ENCODE measurements at regions not wholly inside any gene's neighbourhood (a gene's known extent, or its start where the extent isn't known, plus 50 kb on each side); places are given as distances from the start of the nearest gene placed in this dataset.
A peak's percentile ranks its signal among the peaks of the same experiment; 100 is the strongest.
"Not testable (repeated sequence)": the region's sequence is repeated elsewhere in the genome, so short reads cannot be mapped to it uniquely, and the experiment has no call there.

DNA sequence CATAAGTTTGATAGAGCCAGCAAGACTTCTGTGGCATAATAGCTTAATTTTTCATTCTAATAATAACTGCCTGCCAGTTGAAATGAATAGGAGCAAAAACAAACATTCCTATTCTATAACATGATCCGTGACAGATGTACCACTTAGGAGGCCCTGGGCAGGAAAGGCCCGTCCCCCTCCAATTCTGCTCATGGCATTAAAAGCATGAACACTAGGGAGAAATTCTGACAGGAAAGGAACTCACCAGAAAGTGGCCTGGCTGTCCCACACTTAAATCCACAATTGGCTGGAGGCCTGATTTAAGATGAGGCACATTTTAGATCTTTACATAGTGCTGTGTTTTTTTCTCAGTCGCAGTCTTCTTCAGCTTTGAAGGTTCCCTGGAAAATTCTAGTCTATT, 261.9 kb upstream of the ETAA1 start:
- no peak for DNase-seq

DNA sequence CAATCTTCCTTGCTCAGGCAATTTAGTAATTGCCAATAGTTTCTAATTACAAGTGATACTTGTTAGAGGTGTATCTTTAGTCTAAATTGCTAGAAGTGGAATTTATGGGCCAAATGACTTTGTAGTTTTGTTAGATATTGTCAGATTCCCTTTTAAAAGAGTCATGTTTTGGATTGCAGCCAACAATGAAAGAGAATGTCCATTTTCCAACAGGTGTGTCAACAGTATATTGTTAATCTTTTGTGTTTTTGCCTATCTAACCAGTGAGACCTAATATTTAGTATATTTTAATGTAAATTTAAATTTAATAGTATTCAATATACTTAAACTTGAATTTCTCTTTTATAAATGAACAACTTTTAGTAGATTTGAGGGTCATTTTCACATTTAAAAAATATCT, 259.4 kb upstream of the ETAA1 start:
- DNase-seq, result peak; percentile 66

DNA sequence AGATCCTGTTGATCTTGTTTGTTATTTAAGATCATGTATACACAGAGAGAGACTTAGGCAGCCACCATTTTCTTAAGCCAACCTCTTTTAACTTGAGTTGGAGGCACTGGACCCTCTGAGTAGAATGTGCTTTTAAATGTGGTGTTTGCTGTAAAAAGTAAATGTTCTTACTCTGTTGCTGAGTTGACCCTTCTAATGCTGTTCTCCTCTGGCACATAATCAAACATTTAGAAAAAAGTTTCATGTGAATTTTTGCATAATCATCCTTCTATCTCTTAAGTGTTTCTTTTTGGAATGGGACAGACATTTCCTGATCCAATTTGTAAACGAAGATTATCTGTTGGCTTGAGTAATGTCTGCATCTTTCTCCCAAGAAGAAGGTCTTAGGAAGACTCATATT, 255.1 kb upstream of the ETAA1 start:
- DNase-seq, result no peak

DNA sequence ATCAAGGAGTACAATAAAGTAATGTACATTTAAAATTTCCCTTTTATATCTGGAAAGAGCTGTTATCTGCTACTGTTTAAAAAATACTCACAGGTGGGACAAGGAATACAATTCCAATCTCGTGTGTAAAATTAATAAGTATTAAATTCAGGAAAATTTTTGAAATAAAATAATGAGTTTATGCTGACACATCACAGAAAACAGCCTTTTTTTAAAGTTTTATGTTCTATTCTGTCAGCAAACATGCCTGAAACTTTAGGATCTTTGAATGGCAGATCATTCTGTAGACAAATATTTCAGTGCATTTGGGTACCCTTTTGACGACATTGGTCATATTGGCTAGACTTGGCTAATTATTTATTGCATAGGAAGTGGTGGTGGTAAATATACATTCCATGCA, 254.4 kb upstream of the ETAA1 start:
- DNase-seq, result no peak

DNA sequence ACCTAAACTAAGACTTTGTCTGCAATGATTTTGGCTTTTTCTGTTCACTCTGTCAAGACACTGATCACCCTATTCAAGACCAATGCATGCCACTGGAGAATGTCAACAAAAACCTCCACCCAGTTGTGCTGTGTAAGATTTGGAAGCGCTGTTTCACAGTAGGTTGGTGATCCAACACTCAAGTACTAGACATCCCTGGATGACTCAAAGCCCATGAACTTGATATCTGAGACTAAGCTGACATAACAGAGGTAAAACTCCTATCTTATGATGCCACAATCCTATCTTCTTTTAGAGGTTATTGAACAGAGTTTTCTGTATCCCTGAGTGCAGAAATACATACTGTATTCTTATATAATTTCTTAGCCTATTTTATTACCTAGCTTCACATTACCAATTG, 251.3 kb upstream of the ETAA1 start:
- DNase-seq, result no peak

DNA sequence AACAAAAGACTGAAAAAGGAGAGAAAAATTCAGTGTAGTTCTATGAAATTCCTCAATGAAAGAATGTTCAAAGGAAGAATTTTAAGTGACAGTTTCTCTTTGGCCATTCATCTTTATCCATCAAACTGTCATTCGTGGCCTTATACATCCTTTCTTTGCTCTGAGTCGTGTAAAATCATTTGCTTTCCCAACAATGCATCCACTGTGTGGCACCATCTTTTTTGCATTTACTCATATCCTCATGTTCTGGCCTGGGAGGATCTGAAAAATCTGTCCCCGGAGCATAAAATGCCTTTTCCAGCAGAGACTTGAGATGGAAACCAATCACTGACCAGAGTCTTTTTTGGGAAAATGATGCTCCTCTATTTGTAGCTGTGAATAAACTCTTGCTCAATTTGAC, 240.3 kb upstream of the ETAA1 start:
- no peak for DNase-seq

DNA sequence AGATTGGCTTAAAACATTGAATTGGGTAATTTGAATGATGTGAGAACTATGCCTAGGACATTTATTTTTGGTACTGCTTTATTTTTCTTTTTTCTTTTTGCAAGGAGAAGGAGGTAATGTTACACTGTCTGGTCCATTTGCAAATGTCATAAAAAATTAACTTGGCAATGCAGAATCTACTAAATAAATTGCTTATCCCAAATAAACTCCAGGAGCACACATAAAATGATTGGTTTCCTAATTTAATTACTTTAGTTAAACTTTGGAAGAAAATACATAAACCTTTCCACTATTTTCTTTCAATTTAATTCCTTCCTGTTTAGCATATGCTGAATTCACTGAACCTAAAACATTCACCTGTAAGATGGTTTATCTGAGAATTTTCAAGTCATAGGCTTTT, 238.4 kb upstream of the ETAA1 start:
- no peak for DNase-seq

DNA sequence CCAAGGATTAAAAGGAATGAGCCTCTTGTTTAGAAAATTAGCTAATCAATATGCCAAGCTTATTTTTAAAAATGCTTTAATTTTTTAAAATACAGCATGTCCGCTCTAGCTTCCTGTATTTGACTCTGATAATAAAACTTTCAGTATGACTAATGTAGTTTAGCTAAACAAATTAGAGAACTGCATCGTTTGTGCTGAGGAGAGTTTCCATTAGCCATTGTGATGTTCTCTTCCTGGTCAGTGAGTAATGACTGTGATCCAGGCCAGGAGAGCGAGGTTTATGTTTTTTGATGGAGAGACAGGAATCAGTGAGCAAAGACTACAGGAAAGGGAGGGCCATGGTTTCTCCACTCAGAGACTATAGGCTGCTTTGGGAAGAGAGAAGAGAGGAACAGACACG, 237.2 kb upstream of the ETAA1 start:
- DNase-seq, result no peak

DNA sequence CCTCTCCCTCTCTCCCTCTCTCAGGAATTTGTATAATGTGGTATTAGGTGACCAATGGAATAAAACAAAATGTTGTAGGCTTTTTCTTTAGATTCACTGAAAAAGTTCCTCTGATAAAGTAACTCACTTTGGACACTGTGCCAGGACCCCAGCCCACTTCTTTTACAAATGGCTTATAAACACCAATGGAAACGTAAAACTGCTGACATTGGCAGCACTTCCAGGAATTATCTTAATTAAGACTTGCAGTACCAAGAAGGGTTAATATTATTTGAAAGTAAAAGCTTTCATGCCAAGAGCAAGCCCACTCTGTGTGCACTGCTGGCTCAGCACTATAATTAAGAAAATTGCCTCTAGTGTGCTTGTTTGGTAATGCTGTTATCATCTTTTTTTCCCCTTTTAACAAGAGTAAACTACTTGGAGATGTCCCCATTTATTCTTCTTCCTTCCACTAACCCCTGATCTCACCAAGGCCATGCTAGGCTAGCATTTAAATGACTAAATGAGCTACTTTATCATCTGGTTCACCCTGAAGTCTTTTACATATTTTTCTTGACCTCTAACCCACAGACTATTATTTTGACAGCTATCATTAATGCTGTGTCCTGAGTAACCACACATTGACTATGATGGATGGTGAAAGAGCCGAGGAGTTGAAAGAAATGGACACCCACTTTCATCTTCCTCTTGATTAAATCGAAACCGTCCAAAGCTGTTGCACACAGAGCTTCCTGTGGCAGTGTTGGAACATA, 232.2 kb upstream of the ETAA1 start:
- no peak for DNase-seq

DNA sequence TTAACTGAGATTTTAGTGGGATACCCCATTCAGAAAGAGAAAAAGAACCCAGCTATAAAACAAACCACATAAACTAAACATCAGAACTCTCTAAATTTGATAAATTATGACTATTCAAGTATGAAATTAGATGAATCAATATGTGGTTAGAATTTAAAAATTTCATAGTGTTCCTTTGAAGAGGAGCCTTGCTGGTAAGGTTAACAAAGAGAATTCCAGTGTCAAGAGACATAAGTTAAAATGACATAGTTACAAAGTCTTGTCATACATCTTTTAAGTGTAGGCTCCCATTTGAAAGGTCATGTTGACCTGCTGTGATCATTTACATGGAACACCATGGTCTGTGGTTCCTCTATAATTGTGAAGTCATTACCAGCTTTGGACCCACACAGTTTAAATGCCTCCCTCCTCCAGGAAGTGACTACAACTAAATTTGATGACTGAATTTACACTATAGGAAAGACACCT, 231.6 kb upstream of the ETAA1 start:
- no peak for DNase-seq

DNA sequence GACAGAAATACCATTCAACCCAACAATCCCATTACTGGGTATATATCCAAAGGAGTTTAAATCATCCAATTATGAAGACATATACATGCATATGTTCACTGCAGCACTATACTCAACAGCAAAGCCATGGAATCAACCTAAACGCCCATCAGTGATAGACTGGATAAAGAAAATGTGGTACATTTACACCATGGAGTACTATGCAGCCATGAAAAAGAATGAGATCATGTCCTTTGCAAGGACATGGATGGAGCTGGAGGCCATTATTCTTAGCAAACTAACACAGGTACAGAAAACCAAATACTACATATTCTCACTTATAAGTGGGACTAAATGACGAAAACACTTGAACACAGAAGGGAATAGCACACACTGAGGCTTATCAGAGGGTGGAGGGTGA, 230.6 kb upstream of the ETAA1 start:
- DNase-seq, result not testable (repeated sequence)

DNA sequence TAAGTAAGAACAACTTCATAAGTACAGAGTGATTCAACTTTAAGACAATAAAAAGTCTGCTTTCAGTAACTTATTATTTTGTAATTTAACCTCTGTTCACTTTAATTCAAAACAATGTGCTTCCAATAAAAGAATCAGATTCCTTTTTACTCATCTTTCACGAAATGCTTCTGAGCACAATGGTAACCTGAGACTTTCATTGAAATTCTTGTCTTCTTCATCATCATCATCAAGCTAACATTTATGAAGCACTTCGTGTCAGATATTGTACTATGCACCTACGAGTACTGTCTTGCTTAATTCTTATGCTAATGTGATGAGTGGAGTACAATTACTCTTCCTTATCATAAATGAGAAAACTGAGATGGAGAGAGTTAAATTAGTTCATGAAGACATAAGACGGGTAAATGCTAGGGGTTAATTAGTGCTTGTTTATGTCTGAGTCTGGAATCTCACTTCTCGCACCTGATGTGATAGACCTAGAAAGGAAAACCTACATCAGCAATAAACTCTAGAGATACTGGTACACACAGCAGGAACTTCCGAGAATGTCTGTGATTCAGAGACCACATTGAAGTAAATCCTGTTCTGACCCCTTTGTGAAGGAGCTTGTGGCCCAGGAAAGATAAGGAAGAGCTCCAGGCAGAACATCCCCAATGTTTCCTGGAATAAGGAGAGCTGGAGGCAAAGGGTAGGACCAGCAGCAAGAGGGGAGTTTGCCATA, 227.6 kb upstream of the ETAA1 start:
- no peak for DNase-seq

DNA sequence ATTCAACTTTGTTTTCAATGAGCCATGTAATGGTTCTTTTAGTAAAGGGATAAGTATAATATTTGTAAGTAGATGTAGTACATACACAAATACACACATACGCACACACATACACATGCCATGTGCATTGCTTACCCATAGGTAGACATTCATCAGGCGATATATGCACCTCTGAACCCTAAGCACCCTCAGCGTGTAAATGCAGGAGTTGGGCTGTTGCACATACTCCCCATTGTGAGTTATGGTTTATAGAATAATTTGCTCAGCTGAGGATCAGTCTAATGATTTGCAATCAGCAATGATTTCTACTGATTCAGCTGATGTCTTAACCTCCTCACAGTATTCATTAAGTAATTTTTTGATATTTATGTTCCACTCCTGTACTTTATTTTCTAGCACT, 217.6 kb upstream of the ETAA1 start:
- DNase-seq, result no peak

DNA sequence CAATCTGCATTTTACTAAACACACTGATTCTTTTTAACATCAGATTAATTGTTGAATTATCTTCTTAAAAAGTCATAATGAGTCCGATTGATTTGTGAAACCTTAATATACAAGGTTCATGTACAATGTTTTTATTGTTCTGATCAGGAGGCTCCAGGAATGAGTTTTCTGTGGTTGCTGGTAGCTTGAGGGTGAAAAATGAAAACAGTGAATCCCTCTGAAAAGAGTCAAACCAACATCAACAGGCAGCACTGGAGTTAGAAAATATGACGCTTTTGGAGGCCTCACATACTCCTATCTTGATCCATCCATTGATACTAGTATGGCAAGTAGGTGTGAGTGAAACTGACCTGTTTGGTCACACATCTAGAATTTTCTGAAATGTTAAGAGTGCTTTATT, 216.3 kb upstream of the ETAA1 start:
- no peak for DNase-seq

DNA sequence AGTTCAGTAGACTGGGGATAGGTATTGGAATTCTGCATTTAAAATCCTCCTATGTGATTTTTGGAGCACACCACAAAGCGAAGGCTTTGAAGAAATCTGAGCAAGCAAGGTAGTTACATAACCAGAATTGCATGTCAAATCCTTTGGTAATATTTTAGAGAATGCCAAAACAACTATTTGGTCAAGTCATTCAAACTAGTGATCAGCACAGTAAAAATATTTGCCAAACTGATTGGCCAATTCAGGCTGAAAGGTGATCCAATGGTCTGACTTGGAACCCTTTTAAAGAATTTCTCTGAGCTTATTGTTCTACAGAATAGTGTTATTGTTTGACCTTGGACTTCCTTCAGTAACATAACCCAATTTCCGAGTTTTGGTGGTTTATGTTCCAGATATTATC, 214.2 kb upstream of the ETAA1 start:
- no peak for DNase-seq

DNA sequence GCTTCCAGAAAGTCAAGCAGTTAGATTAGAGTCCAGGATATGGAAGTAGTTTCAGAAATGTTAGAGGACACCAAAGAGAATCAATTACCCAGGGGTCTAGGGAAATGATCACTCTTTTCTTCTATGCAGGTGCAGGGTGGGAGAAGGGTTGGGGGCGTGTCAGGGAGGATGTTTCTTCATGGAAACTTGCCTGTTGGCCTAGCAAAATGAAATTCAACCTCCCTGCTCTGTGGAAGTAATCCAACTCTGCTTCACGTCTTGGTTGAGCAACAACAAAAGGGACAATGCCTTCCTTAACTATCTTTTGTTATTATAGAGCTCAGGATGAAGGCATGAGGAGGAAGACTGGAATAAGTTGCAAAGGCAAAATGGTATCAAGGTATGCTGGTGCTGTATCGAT, 210.8 kb upstream of the ETAA1 start:
- DNase-seq, result no peak

DNA sequence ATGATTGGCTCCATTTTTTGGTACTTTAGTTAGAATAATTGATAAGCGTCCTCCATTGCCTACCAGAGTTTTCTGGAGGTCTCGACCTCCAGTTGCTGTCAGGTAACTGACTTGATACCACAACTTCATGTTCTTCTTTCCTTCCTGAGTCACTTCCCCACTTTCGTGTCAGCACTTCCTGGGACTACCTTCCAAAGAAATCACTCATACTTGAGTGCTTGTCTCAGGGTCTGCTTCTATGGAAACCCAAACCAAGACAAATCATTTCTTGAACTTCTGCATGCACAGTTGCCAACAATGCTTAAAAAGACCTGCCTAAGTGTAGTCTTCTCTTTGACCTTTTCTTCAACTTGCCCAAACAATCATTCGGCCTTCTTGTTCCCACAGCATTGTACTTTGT, 210.3 kb upstream of the ETAA1 start:
- DNase-seq, result no peak

DNA sequence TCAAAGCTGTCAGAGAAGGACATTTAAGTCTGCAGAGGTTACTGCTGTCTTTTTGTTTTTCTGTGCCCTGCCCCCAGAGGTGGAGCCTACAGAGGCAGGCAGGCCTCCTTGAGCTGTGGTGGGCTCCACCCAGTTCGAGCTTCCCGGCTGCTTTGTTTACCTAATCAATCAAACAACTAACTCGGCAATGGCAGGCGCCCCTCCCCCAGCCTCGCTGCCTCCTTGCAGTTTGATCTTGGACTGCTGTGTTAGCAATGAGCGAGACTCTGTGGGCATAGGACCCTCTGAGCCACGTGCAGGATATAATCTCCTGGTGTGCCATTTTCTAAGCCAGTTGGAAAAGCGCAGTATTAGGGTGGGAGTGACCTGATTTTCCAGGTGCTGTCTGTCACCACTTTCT, 201.8 kb upstream of the ETAA1 start:
- DNase-seq, result not testable (repeated sequence)

DNA sequence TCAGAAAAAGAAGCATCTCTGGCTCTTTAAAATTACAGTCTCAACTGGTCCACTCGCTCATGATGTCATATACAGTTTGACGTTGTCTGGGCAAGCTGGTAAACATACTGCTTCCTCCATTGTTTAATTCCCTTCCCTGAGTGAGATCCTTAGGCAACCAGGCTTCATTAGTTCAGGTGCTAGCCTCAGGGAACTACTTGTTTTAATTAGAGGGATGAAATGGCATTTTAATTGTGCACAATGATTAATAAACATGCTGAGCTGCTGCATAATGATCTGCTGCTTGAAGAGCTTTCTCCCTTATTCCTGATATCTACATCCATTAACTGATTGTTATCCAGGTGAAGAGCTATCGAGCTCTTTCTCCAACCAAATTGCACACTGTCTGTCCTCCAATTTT, 195.6 kb upstream of the ETAA1 start:
- no peak for DNase-seq

DNA sequence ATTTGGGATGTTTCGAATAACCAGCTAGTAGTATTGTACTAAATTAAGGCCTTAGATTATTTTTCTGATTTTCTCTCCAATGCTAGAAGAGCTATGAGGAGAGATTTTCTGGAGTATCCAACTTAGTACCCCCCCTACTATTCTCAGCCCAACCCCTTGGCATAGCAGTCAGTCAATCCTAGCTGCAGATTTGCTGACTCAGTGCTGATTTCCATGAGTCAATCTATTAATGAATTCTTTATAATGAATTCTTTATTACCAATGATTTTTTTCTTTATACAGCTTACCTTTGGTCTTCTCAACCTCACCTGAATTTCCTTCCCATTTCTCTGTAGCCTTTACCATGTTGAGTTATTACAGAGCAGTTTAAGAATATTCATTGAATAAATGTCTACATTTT, 192.8 kb upstream of the ETAA1 start:
- no peak for DNase-seq

DNA sequence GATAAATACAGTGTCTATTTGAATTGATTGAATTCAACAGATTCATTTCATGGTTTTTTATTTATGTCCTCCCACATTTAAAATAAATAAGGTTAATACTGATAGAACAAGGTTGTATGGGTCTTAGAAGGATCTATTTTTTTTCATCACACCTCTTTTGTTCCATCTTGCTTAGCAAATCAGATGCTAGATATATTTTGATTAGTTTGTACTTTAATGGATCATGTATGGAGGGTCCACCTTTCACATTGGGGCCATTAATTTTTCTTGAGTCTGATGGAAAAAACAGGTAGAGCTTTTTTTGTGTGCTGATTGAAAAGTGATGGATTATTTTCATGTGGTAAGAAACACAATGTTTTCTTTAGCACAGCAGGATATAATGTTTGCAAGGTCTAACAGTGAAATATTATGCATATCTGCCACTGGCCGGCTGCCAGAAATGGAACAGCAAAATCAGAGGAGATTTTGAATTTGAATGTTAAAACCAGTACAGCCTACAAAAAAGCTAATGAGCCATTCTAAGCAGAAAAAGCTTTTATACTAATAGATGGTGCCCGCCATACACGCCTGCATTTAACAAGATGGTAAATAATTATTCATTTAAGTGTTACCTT, 188.1 kb upstream of the ETAA1 start:
- no peak for DNase-seq

DNA sequence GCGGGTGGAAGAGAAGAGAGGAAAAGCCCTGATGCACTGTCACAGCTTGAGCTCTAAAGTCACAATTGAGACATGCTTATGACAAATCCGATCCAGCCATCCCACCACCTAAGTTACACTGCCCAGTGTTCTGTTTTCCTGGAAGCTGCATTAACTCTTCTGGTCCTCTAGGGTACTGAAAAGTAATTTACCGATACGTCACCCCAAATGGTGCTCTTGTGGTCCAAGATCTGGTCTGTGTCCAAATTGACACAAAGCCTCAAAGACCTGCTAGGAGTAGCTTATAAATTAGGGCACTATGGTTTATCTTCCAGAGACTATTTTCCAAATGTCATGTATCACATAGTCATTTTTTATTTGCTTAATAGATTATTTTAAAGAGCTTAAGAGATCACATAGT, 186.7 kb upstream of the ETAA1 start:
- DNase-seq, result no peak

DNA sequence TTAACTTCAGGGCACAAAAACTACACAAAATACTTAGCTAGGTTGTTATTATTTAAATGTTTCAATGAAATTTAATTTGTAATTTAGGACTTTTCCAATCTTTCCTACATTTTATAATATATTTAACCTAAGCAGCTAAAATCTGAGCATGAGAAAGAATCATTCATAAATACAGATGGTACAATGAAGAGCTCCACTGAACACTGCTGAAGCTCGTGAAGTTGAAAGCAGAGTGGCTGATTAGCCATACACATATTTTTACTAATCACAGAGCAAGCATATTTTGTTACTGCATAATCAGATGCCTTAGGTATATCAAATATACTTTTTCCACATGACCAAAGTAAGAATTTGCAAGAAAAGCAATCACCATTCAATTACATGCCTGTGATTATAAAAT, 184.9 kb upstream of the ETAA1 start:
- DNase-seq, result no peak

DNA sequence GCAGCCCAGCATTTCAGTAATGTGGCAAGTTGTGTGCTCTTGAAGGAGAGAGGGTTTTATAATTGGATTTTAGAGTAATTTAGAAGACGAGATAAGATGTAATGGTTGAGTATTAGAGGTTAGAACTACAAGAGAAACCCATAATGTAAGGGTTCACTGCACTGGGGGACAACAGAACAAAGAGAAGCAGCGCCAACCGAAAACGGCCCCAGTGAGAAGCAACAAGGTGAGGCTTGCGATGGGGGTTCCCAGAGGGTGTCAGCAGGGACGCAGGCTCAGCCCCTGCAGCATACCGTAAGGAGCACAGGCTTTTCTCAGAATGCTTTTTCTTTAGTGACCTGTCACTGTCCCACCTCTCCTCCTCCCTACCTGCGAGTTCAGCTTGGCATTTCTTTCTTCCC, 183.9 kb upstream of the ETAA1 start:
- no peak for DNase-seq

Measured in NCI-H774 (cell line).